ENCODE measurements at regions not wholly inside any gene's neighbourhood (a gene's known extent, or its start where the extent isn't known, plus 50 kb on each side); places are given as distances from the start of the nearest gene placed in this dataset.

- DNase-seq (ENCODE audit: low spot score) = no peak
- no peak overlapping the region for H3K9ac ChIP-seq (ENCODE audit: low read depth, low read length, poor library complexity)
- no peaks in the 10 kb centered on the region for H3K36me3 ChIP-seq (replicated peaks in 1 of 2; ENCODE audit: control insufficient read depth in 2 of 2, insufficient read depth in 2 of 2, low read length in 2 of 2)
- H3K27me3 ChIP-seq (ENCODE audit: control insufficient read depth in 3 of 3, insufficient read depth in 3 of 3, low read depth in 1 of 3, low read length in 3 of 3) = no peaks in the 10 kb centered on the region
- H2BK120ac ChIP-seq (ENCODE audit: low read depth, low read length) = no peak overlapping the region
- no peak overlapping the region for H4K8ac ChIP-seq (ENCODE audit: low read depth, low read length)
- no peak overlapping the region for H3K14ac ChIP-seq (ENCODE audit: low read length)
- no peak overlapping the region for H4K91ac ChIP-seq (ENCODE audit: low read depth, low read length, poor library complexity)
- no peak overlapping the region for H3K4me3 ChIP-seq (ENCODE audit: low read length in 2 of 2)
- no peak overlapping the region for H2BK15ac ChIP-seq (ENCODE audit: low read length)
- H3K18ac ChIP-seq (ENCODE audit: low read length) = no peak overlapping the region
- no CpG with 5 or more reads among the region's 3 CpGs for WGBS, 2 donors (ENCODE audit: extremely low coverage in 2 of 2, insufficient read length in 2 of 2, insufficient replicate concordance in 1 of 2)
- H2AFZ ChIP-seq (ENCODE audit: low read length) = no peak overlapping the region
- H2BK12ac ChIP-seq (ENCODE audit: low read length) = no peak overlapping the region
- no peaks in the 10 kb centered on the region for H3K4me1 ChIP-seq (ENCODE audit: control insufficient read depth in 2 of 2, insufficient read depth in 1 of 2, low read depth in 1 of 2, low read length in 2 of 2)
- no peaks in the 10 kb centered on the region for H3K9me3 ChIP-seq (replicated peaks in 1 of 2; ENCODE audit: control insufficient read depth in 2 of 2, insufficient read depth in 1 of 2, low read depth in 1 of 2, low read length in 2 of 2)
- H3K27ac ChIP-seq (replicated peaks; ENCODE audit: low read length) = no peak overlapping the region
- H3K23ac ChIP-seq (ENCODE audit: low read depth, low read length, poor library complexity) = no peak overlapping the region
- H3K4me2 ChIP-seq (ENCODE audit: insufficient read depth, low read length, poor library complexity, severe bottlenecking) = no peak overlapping the region
- no peak overlapping the region for H3K4ac ChIP-seq (ENCODE audit: low read length)
- H2BK5ac ChIP-seq (ENCODE audit: low read length) = no peak overlapping the region
- no peaks in the 10 kb centered on the region for H3K79me1 ChIP-seq (ENCODE audit: low read depth, low read length)
- H2AK5ac ChIP-seq (ENCODE audit: low read depth, low read length) = no peak overlapping the region
Observed at GRCh38 chr14:28052251-28052650, 714.3 kb upstream of the FOXG1 start.

- H2BK5ac ChIP-seq (ENCODE audit: low read length) = no peak overlapping the region
- H3K9me3 ChIP-seq (replicated peaks in 1 of 2; ENCODE audit: control insufficient read depth in 2 of 2, insufficient read depth in 1 of 2, low read depth in 1 of 2, low read length in 2 of 2) = no peaks in the 10 kb centered on the region
- H2AK5ac ChIP-seq (ENCODE audit: low read depth, low read length) = no peak overlapping the region
- H2BK120ac ChIP-seq (ENCODE audit: low read depth, low read length) = no peak overlapping the region
- H3K4me3 ChIP-seq (ENCODE audit: low read length in 2 of 2) = no peak overlapping the region
- H3K4ac ChIP-seq (ENCODE audit: low read length) = no peak overlapping the region
- no peak overlapping the region for H3K27ac ChIP-seq (replicated peaks; ENCODE audit: low read length)
- no peak overlapping the region for H3K23ac ChIP-seq (ENCODE audit: low read depth, low read length, poor library complexity)
- no peak overlapping the region for H4K8ac ChIP-seq (ENCODE audit: low read depth, low read length)
- no peak overlapping the region for H3K18ac ChIP-seq (ENCODE audit: low read length)
- no peaks in the 10 kb centered on the region for H3K79me1 ChIP-seq (ENCODE audit: low read depth, low read length)
- no peak overlapping the region for H2BK15ac ChIP-seq (ENCODE audit: low read length)
- H3K4me1 ChIP-seq (ENCODE audit: control insufficient read depth in 2 of 2, insufficient read depth in 1 of 2, low read depth in 1 of 2, low read length in 2 of 2) = no peaks in the 10 kb centered on the region
- WGBS, 2 donors (ENCODE audit: extremely low coverage in 2 of 2, insufficient read length in 2 of 2, insufficient replicate concordance in 1 of 2) = no CpG with 5 or more reads among the region's 3 CpGs
- H3K36me3 ChIP-seq (replicated peaks in 1 of 2; ENCODE audit: control insufficient read depth in 2 of 2, insufficient read depth in 2 of 2, low read length in 2 of 2) = no peaks in the 10 kb centered on the region
- no peak overlapping the region for H4K91ac ChIP-seq (ENCODE audit: low read depth, low read length, poor library complexity)
- H3K27me3 ChIP-seq (ENCODE audit: control insufficient read depth in 3 of 3, insufficient read depth in 3 of 3, low read depth in 1 of 3, low read length in 3 of 3) = no peaks in the 10 kb centered on the region
- H3K9ac ChIP-seq (ENCODE audit: low read depth, low read length, poor library complexity) = no peak overlapping the region
- H2BK12ac ChIP-seq (ENCODE audit: low read length) = no peak overlapping the region
- DNase-seq (ENCODE audit: low spot score) = no peak
- H2AFZ ChIP-seq (ENCODE audit: low read length) = no peak overlapping the region
- no peak overlapping the region for H3K14ac ChIP-seq (ENCODE audit: low read length)
- H3K4me2 ChIP-seq (ENCODE audit: insufficient read depth, low read length, poor library complexity, severe bottlenecking) = no peak overlapping the region
Observed at GRCh38 chr14:28055008-28055407, 711.6 kb upstream of the FOXG1 start.

GRCh38 chr14:28057359-28058296, 709.0 kb upstream of the FOXG1 start:
- Histone ChIP-seq H3K4ac (ENCODE audit: low read length) (no peak overlapping the region), H3K36me3 (replicated peaks in 1 of 2; ENCODE audit: control insufficient read depth in 2 of 2, insufficient read depth in 2 of 2, low read length in 2 of 2) (no peaks in the 10 kb centered on the region), H3K27ac (replicated peaks; ENCODE audit: low read length) (no peak overlapping the region), H3K27me3 (ENCODE audit: control insufficient read depth in 3 of 3, insufficient read depth in 3 of 3, low read depth in 1 of 3, low read length in 3 of 3) (no peaks in the 10 kb centered on the region), H3K14ac (ENCODE audit: low read length) (no peak overlapping the region), H3K23ac (ENCODE audit: low read depth, low read length, poor library complexity) (no peak overlapping the region), H3K9ac (ENCODE audit: low read depth, low read length, poor library complexity) (no peak overlapping the region), H2BK12ac (ENCODE audit: low read length) (no peak overlapping the region), H2AK5ac (ENCODE audit: low read depth, low read length) (no peak overlapping the region), H3K4me1 (ENCODE audit: control insufficient read depth in 2 of 2, insufficient read depth in 1 of 2, low read depth in 1 of 2, low read length in 2 of 2) (peaks cover 0 to 2% of the 10 kb centered on the region in 2 donors), H2BK120ac (ENCODE audit: low read depth, low read length) (no peak overlapping the region), H4K8ac (ENCODE audit: low read depth, low read length) (no peak overlapping the region), H3K4me2 (ENCODE audit: insufficient read depth, low read length, poor library complexity, severe bottlenecking) (no peak overlapping the region), H3K4me3 (ENCODE audit: low read length in 2 of 2) (no peak overlapping the region), H3K79me1 (ENCODE audit: low read depth, low read length) (no peaks in the 10 kb centered on the region), H2BK15ac (ENCODE audit: low read length) (no peak overlapping the region), H4K91ac (ENCODE audit: low read depth, low read length, poor library complexity) (no peak overlapping the region), H3K9me3 (replicated peaks in 1 of 2; ENCODE audit: control insufficient read depth in 2 of 2, insufficient read depth in 1 of 2, low read depth in 1 of 2, low read length in 2 of 2) (no peaks in the 10 kb centered on the region), H2BK5ac (ENCODE audit: low read length) (no peak overlapping the region), H3K18ac (ENCODE audit: low read length) (no peak overlapping the region), H2AFZ (ENCODE audit: low read length) (peak overlapping the region; percentile 63)
- no peak for DNase-seq (ENCODE audit: low spot score)
- no CpG with 5 or more reads among the region's 4 CpGs for WGBS, 2 donors (ENCODE audit: extremely low coverage in 2 of 2, insufficient read length in 2 of 2, insufficient replicate concordance in 1 of 2)

- H3K4me2 ChIP-seq (ENCODE audit: insufficient read depth, low read length, poor library complexity, severe bottlenecking) = no peak overlapping the region
- no peak overlapping the region for H3K4me3 ChIP-seq (ENCODE audit: low read length in 2 of 2)
- no peak overlapping the region for H4K8ac ChIP-seq (ENCODE audit: low read depth, low read length)
- H4K91ac ChIP-seq (ENCODE audit: low read depth, low read length, poor library complexity) = no peak overlapping the region
- no peaks in the 10 kb centered on the region for H3K79me1 ChIP-seq (ENCODE audit: low read depth, low read length)
- WGBS, 2 donors (ENCODE audit: extremely low coverage in 2 of 2, insufficient read length in 2 of 2, insufficient replicate concordance in 1 of 2) = 100% methylated on average over 1 of the region's 1 CpG; no CpG with 5 or more reads in 1 of the 2 donors
- H3K14ac ChIP-seq (ENCODE audit: low read length) = no peak overlapping the region
- no peak overlapping the region for H3K23ac ChIP-seq (ENCODE audit: low read depth, low read length, poor library complexity)
- H3K27ac ChIP-seq (replicated peaks; ENCODE audit: low read length) = no peak overlapping the region
- H2BK5ac ChIP-seq (ENCODE audit: low read length) = no peak overlapping the region
- H2AK5ac ChIP-seq (ENCODE audit: low read depth, low read length) = no peak overlapping the region
- H3K4me1 ChIP-seq (ENCODE audit: control insufficient read depth in 2 of 2, insufficient read depth in 1 of 2, low read depth in 1 of 2, low read length in 2 of 2) = peaks cover 0 to 2% of the 10 kb centered on the region in 2 donors
- H2AFZ ChIP-seq (ENCODE audit: low read length) = no peak overlapping the region
- no peak for DNase-seq (ENCODE audit: low spot score)
- H2BK12ac ChIP-seq (ENCODE audit: low read length) = no peak overlapping the region
- no peaks in the 10 kb centered on the region for H3K36me3 ChIP-seq (replicated peaks in 1 of 2; ENCODE audit: control insufficient read depth in 2 of 2, insufficient read depth in 2 of 2, low read length in 2 of 2)
- no peak overlapping the region for H3K18ac ChIP-seq (ENCODE audit: low read length)
- no peak overlapping the region for H2BK15ac ChIP-seq (ENCODE audit: low read length)
- no peaks in the 10 kb centered on the region for H3K27me3 ChIP-seq (ENCODE audit: control insufficient read depth in 3 of 3, insufficient read depth in 3 of 3, low read depth in 1 of 3, low read length in 3 of 3)
- no peak overlapping the region for H3K9ac ChIP-seq (ENCODE audit: low read depth, low read length, poor library complexity)
- H2BK120ac ChIP-seq (ENCODE audit: low read depth, low read length) = no peak overlapping the region
- H3K9me3 ChIP-seq (replicated peaks in 1 of 2; ENCODE audit: control insufficient read depth in 2 of 2, insufficient read depth in 1 of 2, low read depth in 1 of 2, low read length in 2 of 2) = no peaks in the 10 kb centered on the region
- H3K4ac ChIP-seq (ENCODE audit: low read length) = no peak overlapping the region
Observed at GRCh38 chr14:28059254-28059653, 707.3 kb upstream of the FOXG1 start.

Measured in neuronal stem cell (in vitro differentiated cells).